ENCODE measurements at regions not wholly inside any gene's neighbourhood (a gene's known extent, or its start where the extent isn't known, plus 50 kb on each side); places are given as distances from the start of the nearest gene placed in this dataset.
A peak's percentile ranks its signal among the peaks of the same experiment; 100 is the strongest.

- no peak for DNase-seq
Measured at GRCh38 chr15:79373113-79373512, 59.0 kb upstream of the MINAR1 start.

GRCh38 chr15:79373728-79374127 lies 58.4 kb upstream of the MINAR1 start:
- no peak for DNase-seq

GRCh38 chr15:79376383-79376782 lies 55.8 kb upstream of the MINAR1 start:
- DNase-seq: no peak

- peak; percentile 9 for DNase-seq
Measured at GRCh38 chr15:79378394-79379109, 53.6 kb upstream of the MINAR1 start.

- peak; percentile 86 for DNase-seq
Measured at GRCh38 chr15:79380755-79381497, 51.2 kb upstream of the MINAR1 start.

- DNase-seq: no peak
Measured at GRCh38 chr15:79381593-79381992, 50.5 kb upstream of the MINAR1 start.
